Sigmoid colon (tissue), 4 donors: ENCODE measurements at regions not wholly inside any gene's neighbourhood (a gene's known extent, or its start where the extent isn't known, plus 50 kb on each side); places are given as distances from the start of the nearest gene placed in this dataset.

ENCODE experiments used
- CTCF ChIP-seq, 4 experiments: fragments of 450-650 bp in 3 of 4; fragments of 200-600 bp in 1 of 4; IDR thresholded peaks; one replicate each; pipeline ENCODE4 v1.5.1; 2016 to 2019; ENCODE audit warnings: antibody characterized with exemption in 4 of 4, mild to moderate bottlenecking in 3 of 4, moderate library complexity in 2 of 4
- EP300 ChIP-seq, 4 donors: sonication (generic); formaldehyde crosslinking; IDR thresholded peaks; one replicate each; pipeline ENCODE4 v1.6.1; 2017; ENCODE audit warnings: antibody characterized with exemption in 4 of 4
- POLR2A ChIP-seq, 2 donors: fragments of 450-650 bp; IDR thresholded peaks; one replicate each; pipeline ENCODE4 v1.6.1; 2016; ENCODE audit warnings: antibody characterized with exemption in 2 of 2, mild to moderate bottlenecking in 2 of 2, moderate library complexity in 2 of 2
- POLR2AphosphoS5 ChIP-seq, 4 donors: sonication (generic); formaldehyde crosslinking; IDR thresholded peaks; one replicate each; pipeline ENCODE4 v1.6.1; 2017; ENCODE audit warnings: antibody characterized with exemption in 4 of 4

GRCh38 chr19:7410946-7411345 is 62.2 kb downstream of the ARHGEF18 start:
- no peak for TF ChIP-seq POLR2AphosphoS5 (IDR thresholded peaks at IDR 0.05)
- TF ChIP-seq CTCF (IDR thresholded peaks at IDR 0.05) = no peak
- no peak for TF ChIP-seq POLR2A (IDR thresholded peaks at IDR 0.05)
- TF ChIP-seq EP300 (IDR thresholded peaks at IDR 0.05) = no peak
